NOMO-1 (cell line): ENCODE measurements at regions not wholly inside any gene's neighbourhood (a gene's known extent, or its start where the extent isn't known, plus 50 kb on each side); places are given as distances from the start of the nearest gene placed in this dataset.
A peak's percentile ranks its signal among the peaks of the same experiment; 100 is the strongest.

ENCODE experiments used
- DNase-seq, 2 experiments: peaks; one replicate each; lab custom pipeline; 2025; ENCODE audit not compliant: unreplicated experiment in 2 of 2; lab: John Stamatoyannopoulos, UW

DNA sequence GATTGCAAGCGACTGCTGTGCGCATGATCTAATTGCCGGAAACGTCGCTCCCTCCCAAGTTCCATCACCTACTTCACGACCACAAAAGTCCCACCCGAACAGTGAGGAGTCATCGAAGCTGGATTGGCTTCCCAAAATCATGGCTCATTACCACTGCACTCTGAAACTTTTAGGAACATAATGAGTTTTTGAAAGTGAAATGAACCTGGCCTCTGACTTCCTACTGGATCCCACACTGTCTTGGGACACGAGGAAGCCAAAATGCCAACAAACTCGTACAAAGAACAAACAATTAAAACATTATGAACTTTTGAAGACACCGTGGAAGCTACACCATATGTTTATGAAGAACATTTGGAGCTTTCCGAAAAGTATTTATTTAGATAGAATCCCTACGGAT lies 334.8 kb upstream of the TMPO start:
- no peak for DNase-seq

DNA sequence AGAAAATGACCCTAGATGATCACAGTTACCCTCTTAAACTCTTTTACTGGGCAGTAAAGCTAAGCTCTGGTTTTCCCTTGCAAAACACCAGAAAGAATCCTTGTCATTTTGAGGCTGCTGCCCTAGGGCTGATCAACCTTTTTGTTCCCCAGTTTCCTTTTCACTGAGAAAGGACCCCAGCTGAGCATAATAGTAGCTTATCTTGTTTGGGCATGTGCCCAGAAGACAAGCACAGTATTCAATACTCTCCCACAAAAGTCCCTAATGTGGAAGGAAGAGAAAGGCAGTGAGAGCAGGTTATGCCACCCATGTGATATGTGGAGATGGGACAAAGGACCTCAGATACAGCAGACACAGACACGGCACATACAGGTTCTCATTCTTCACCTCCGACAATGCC lies 332.6 kb upstream of the TMPO start:
- DNase-seq = no peak

DNA sequence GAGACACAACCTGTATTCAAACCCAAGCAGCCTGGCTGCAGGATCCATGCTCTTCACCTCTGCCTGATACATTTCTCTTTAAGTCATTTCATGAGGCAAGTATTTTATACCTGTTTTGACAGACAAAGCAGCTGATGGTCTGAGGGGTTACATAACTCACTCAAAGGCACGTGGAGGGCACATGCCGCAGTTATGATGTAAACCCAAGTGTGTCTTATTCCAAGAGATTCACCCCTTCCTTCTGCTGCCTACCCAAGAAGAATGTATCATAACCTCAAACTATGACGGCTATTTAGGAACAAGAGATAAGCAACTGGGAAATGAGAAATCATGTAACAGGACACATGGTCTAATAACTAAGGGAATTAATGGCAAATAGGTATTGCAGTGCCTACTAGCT lies 329.8 kb upstream of the TMPO start:
- no peak for DNase-seq

DNA sequence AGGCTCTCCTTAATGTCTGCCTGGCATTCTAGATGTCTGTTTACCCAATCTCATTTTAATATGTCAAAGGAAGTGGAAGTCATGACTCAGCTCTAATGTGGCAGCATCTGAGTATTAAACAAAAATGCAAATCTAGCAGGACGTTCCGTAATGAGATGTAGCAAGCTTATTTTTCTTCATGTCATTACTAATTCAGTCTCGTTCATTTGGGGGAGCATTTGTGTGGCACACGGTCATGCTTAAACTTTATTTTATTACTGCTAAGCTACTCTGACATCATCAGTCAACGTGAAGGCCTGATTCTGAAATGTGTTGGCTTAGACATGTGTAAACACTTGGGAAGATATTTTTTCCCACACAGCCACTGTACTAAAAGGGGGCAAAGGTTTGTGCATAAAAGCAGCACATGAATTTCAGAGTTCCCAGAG lies 326.7 kb upstream of the TMPO start:
- peak; percentile 43 to 71 for DNase-seq

DNA sequence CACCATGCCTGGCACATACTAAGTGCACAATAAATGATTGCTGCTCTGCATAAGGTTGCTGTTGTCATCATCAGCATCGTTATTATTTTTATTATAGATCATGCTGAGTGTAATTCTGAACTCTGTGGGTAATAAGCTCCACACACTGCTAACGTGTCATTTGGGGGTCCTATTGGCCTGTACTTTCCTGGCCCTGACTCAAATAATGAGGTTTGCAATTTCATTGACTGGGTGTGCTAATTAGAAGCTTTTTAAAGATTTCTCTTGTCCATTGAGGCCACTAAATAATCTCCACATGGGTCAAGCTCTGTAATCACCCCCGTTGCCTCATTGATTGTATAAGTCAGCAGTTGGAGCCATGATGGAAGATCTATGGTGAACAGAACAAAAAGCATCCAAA lies 320.8 kb upstream of the TMPO start:
- DNase-seq = no peak

DNA sequence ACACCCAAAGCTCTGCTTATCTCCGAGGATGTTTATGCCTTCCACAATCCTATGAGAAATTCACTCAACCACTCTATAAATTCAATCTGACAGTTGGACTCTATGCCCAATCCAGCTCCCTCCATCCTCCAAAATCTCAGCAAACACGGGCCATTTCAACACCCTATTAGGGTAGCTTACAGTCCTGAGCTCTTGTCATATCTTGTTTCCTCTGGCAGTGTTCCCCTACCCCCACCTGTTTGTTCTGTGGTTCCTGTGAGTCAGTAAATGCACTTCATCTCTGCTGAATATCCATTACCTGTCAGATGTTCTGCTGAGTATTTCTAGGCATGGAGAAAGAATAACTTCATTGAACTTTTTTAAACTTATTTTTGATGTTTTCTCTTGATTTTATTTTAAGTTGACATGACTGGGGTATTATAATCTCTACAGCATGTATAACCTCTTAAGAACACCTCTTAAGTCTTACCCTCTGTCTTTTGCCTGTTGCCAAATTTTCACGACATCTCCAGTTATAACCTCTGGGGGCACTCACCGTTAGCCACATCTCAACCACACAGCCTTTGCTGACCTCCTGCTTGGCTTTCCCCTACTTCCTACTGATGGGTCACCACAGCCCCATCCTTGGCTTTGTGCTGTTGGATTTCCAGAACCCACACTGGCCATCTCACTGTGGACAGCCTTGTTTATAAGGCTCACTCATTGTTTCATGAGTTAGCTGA lies 317.0 kb upstream of the TMPO start:
- DNase-seq = no peak

DNA sequence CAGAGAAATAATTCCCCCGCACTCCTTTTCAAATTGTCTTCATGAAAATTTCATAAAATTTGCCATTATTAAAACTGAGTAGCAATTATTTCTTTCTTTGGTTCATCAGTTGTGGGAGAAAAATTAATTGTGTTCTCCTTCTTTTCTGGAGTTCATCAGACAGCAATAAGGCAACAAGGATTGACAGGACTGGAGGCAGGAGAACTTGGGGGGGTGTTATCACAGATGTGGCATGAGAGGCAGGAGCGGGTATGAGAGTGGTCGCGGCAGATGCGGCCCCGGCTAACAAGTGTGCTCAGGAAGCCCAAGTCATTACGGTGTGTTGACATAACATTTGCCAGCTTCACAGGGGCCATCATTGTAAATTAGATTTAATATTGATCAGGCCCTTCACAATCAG lies 306.6 kb upstream of the TMPO start:
- no peak for DNase-seq

DNA sequence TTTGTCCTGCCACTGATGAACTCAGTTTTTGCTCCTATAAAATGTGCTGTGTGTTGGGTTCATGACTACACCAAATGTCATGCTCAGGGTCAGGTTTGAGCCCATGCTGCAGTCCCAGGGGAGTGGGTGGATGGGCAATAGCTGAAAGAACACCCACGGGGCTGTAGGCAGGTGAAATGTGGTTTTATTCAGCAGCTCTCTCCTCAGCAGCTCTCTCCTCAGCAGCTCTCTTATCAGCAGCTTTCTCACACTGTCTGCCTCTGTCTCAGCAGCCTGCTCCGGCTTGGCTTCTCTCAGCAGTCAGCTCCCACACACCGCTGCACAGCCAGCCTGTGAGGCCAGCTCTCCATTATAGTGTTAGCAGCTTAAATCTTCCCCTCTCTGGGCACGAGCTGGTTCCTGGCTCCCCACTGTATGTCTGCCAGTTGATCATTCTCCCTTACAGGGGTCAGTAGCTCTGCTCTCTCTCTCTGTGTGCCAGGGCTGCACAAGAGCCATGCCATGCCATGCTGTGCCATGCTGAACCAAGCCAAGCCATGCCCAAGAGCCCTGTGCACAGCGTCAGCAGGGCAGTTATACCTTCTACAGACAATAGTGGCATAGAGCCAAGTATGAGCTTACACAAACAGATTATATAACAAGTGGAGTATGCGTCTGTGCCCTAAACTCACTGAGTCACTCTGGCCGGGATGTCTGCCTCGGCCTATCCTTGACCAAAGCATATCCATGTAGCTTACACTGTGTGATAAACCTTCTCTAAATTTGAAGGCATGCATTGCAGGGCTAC lies 303.3 kb upstream of the TMPO start:
- no peak for DNase-seq

DNA sequence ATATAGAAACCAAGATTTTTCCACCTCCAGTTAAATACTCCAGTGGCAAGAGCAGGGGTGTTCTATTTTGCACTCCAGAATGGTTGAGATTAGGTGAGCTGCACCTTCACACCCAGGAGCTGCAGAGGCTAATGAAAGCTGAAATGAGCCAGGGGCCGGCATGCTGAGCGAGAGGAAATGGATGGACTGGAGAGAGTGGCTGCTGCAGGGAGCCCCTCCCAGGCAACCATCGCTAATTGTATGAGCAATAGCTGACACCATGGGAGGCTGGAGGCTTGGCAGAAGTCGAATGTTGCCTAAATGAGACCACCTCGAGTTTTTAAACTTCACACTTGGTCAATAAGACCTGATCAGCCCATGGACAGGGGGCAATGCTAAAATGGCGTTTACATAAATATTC lies 301.8 kb upstream of the TMPO start:
- no peak for DNase-seq

DNA sequence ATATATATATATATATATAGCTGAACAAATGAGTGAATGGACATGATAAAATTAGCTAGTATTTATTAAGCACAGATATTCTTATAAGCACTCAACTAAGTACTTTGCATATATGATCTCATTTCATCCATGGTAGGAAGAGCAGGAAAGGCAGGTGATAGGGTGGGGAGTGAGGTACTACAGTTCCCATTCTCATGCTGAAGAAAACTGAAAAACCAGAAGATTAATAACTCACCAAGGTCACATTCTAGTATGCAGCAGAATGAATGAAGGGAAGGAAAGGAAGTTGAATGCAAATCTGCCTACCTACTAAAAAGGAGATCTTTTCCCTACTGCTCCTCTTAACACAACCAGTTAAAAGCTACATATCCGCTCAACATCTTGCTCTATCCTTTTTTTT lies 298.1 kb upstream of the TMPO start:
- DNase-seq = no peak

DNA sequence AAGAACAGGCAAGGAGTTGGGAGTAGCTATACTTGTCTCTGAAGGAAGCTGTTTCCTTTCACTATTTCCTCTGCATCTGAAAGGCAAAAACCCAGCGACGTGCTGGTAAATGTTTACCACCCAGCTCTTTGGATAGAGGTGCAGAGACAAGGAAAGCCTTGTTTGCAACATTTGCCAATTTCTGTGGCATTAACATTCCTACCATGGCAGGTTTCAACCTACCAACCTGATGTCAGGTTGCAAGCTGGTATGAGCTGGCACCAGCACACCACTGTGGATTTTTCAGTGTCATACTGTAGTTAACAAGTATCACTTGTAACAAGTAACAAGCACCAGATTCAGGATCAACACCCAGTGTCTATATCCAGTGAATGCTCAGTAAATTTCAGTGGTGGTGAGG lies 294.8 kb upstream of the TMPO start:
- DNase-seq = no peak

DNA sequence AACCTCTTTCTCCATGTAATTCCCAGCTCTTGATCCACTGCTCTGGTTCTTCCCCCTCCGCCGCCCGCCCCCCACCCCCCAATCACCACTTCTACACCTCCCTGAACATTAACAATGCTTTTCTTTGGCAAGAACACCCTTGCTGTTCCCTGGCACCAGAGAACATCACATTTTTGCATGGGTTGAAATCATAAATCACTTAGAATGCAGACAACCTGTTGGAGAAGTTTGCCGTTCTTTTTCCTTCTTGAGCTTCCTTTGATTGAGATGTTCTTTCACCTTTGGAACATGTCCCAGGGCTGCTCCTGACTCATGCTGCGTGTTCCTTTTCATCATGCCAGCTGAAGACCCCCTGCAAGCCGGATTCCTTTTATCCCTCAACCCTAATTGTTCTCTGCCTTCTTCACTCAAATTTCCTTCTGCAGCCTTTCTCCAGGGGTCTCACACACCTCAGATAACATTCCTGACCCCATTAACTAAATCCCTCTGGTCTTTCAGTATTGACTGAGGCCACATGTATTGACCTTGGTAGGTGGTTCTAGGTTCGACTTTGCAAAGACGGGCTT lies 294.1 kb upstream of the TMPO start:
- no peak for DNase-seq

DNA sequence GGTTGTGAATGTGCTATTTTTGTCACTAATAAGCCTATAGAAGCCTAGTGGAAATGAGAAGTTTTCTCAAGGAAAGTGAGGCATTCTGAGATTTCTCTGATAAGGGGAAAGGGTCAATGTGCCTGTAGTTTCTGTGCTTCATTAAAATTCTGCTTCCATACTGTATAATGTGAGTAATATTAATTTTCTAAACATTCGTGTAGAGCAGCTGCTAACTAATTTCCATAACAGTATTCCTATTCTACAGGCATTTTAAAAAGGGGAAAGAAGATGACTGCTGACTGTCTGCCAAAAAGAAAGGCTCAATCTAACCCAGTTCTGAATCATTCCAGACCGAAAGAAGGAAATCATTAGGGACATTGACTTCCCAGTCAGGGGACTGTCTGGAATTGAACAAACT lies 293.3 kb upstream of the TMPO start:
- DNase-seq = no peak

DNA sequence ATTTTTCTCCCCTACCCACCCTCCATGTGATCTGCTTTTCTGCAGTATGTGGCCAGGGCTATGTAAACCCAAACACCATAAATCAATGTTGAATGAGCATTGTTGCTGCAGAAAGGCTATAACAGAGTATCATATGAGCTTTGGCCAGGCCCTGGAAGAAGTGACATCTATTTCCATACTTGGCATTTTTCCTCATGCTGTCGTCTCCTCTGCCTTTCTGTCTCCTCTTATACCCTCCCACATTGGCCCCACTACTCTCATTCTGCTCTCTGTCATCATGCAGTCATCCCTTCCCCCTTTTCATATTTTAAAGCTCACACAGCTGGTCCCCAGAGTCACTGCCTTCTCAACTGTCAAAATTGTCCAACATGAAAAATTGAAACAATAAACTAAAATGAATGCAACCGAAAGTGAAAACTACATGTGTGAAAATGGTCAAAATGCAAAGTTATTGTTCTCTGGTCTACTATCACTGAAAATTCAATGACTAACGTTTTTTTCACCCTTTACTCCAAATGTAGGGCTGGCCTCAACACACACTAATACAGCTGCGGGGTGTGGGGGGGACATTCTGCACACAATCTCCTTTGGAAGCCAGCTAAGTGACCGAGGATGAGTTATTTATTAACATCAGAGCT lies 290.7 kb upstream of the TMPO start:
- DNase-seq = no peak

DNA sequence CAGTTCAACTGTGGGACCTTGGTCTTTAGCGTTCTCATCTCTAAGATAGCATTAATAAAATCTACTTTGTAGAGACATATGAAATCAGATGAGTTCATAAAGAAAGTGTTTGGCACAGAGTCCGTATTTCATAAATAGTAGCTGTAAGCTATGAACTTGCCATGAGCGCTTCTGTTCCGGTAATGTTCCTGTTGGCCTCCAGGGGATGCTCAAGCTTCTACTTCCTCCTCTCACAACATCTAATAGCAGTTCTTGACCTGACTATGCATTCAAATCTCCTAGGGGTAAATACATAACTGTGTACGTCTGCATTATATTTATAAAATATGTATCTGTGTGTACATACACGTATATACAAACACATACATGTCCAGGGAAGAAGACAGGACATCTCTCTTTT lies 288.2 kb upstream of the TMPO start:
- peak; percentile 19 to 42 for DNase-seq

DNA sequence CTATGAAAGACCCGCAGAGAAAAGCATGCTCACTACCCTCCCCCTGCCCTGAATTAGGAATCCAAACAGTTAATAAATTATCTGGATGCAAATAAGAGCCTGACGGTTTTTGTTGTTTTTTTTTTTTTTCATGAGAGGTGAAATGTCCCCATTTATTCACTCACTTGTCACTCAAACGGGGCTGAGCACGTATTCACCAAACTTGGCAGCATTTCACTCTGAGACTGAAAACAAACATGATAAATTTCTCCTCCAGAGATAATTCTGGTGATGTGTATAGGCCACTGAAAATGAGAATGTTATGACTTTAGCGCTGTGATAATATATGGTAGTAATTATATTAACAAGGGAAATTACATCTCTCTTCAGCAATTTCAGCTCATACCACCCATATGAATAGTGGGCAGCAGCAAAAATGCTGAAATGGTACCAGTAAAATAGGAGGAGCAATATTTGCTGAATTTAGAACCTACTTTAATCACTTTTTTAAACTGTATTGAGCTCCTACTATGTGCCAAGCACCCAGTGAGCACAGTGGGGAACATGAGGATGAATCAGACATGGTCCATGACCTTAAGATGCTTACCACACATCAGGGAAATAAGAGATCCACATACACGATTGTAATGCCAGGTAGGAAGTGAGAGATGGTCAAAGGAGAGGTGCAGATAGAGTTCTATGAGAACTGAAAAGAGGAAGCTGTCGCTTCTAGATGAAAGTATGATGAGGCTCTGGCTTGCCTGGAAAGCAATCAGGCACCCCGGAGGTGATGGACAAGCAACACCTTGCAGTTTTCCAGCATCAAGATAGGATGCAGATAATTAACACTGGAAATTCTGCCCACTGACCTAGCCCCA lies 286.5 kb upstream of the TMPO start:
- peak in 1 of 2 experiments; percentile 2 for DNase-seq

DNA sequence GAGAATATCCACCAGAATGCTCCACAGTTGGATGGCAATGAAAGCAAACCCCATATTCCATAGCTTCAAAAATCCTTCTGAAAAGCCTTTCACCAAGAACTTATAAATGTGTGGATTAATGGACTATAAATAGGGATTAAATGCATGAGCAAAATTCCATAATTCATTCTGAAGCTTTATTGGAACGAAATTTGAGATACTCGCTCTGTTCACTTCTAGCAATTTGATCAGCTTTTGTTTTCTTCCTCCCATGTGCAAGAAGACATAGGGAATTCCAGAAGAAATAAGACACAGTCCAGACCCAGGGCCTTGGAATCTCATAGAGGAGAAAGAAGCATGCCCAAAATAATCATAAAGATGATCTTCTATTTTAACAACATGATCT lies 285.9 kb upstream of the TMPO start:
- DNase-seq = no peak

DNA sequence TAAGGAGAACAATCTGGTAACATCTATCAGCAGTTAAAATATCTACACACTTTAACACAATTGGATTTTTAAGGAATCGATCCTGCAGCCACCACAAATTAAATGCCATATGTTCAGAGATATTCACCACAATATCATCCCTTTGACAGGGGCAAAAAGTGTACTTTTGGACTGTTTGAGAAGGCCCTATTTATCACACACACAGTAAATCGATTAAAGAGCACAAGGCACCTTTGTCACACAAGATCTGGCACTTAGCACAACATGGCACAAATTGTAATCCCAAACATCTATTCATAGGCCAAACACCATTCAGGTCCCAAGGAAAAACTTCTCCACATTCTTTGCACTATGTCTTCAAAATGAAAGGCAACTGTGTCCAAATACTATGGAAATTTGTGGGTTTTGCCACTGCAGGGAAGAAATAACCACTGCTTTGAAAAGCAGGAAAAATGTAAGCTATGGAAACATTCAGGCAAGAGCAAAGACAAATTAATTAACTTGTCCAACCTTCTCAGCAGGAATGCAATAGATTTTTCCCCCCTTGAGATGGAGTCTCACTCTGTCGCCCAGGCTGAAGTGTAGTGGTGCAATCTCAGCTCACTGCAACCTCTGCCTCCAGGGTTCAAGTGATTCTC lies 282.5 kb upstream of the TMPO start:
- DNase-seq = no peak

DNA sequence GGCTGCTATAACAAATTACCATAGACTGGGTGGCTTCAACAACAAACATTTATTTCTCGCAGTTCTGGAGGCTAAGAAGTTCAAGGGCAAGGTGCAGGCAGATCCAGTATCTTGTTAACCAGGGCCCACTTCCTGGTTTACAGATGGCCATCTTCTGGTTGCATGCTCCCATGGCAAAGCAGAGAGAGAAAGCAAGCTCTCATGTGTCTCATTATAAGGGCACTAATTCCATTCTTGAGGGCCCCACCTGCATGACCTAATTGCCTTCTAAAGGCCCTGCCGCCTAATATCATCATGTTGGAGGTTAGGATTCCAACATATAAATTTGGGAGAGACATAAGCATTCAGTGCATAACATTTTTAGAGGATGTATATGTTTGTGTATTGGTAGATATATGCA lies 280.1 kb upstream of the TMPO start:
- DNase-seq = no peak

DNA sequence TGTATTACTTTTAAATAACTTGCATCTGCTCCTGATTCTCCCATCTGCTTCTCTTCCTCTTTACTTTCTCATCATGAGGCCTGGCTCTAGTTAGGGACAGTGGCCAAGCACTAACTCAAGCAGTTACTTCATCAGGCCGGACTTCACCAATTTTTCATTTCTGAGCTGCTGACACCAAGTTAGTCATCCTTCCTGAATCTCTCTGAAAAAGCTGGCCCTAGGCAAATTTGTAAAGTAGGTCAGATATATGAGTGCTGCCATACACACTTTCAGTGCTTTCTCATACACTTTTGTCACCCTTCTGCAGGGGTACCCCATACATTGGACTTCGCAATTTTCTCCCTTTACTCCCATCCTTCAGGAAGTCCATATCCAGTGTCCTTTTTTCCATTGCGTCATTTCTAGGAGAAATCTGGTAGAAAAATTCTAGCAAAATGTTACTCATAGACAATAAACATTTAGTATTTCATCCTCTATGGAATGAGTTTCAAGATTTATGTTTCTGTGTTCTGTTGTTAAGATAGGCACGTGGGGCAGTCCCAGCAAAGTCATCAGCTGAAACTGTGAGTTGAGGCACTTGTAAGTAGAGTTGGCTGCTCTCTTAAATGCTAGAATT lies 276.8 kb upstream of the TMPO start:
- DNase-seq = peak in 1 of 2 experiments; percentile 1
